T follicular helper cell (primary cell): ENCODE measurements at regions not wholly inside any gene's neighbourhood (a gene's known extent, or its start where the extent isn't known, plus 50 kb on each side); places are given as distances from the start of the nearest gene placed in this dataset.
"Not testable (repeated sequence)": the region's sequence is repeated elsewhere in the genome, so short reads cannot be mapped to it uniquely, and the experiment has no call there.

Source experiments
- DNase-seq: peaks from one replicate; pipeline ENCODE4 v3.0.0-alpha.2; 2020; ENCODE audit warnings: low read depth

- no peak for DNase-seq
Measured at GRCh38 chr1:224533517-224533916, 82.6 kb upstream of the CNIH3 start.

DNA sequence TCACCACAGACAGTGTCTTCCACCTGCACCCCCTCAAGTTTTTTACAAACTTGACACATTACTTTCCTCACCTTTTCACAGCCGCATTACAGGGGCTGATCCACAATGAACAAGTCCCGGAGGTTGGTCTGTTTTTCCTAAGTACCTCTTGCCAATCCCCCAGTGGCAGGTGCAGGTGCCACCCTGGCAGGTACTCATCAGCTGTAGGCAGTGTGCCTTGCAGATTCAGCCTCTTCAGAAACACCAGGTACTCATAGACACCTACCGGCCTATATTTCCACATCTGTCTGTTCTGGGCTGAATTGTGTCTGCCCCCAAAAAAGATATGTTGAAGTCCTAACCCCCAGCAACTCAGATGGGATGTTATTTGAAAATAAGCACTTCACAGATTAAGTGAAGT lies 81.4 kb upstream of the CNIH3 start:
- no peak for DNase-seq

GRCh38 chr1:224535641-224536040 lies 80.5 kb upstream of the CNIH3 start:
- DNase-seq, result no peak

DNA sequence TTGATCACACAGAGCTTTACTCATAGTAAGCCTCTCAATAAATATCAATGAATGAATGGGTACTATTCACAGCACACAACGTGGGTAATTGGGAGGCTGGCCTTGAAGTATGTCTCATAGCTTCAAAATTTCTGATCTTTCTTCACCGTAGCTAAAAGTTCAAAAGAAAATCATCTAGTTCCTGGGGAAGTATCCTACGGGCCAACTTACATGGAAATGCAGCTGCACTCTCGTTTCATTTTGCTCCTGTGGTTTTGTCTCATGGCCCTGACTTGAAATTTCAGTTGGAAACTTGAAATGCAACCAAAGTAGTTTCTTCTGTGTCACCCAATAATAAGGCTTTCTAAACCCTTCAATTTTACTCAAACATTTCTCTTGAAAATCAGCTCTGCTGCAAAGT lies 76.1 kb upstream of the CNIH3 start:
- DNase-seq, result no peak

- no peak for DNase-seq
Measured at GRCh38 chr1:224540535-224540934, 75.6 kb upstream of the CNIH3 start.

DNA sequence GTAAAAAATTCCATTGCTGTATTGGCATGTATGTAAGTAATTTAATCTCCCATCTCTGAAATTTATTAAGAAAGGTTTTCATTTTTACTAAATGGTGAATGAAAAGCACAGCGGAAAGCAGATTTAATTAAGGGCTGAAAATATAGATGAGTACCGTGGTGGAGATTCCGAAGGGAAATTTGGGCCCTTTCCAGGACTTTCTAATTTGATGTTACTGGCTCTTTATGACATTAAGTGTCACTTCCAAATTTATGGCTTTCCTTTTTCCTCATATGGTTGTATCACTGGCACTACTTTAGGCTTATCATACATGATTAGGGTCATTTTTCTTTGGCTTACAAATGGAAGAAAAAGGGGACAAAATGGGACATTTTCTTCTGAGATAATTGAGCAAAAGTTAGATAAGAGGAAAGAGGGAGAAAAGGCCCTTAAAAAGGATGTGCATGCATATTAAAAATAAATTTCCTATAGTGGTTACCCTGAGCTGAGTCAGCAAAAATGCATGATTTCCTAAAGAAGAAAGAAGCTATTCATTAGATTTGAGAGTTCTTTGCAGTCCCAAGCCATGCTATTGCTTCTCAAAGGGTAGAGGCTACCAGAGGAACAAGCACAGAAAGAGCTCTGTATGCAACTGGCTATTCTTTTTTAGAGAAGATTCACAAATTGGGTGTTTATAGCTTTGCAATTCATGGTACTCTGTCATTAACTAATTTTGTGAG lies 74.9 kb upstream of the CNIH3 start:
- DNase-seq, result no peak

- no peak for DNase-seq
Measured at GRCh38 chr1:224541901-224542630, 74.1 kb upstream of the CNIH3 start.

- DNase-seq, result no peak
Measured at GRCh38 chr1:224542783-224543440, 73.2 kb upstream of the CNIH3 start.

GRCh38 chr1:224543453-224543852 lies 72.7 kb upstream of the CNIH3 start:
- DNase-seq, result no peak

DNA sequence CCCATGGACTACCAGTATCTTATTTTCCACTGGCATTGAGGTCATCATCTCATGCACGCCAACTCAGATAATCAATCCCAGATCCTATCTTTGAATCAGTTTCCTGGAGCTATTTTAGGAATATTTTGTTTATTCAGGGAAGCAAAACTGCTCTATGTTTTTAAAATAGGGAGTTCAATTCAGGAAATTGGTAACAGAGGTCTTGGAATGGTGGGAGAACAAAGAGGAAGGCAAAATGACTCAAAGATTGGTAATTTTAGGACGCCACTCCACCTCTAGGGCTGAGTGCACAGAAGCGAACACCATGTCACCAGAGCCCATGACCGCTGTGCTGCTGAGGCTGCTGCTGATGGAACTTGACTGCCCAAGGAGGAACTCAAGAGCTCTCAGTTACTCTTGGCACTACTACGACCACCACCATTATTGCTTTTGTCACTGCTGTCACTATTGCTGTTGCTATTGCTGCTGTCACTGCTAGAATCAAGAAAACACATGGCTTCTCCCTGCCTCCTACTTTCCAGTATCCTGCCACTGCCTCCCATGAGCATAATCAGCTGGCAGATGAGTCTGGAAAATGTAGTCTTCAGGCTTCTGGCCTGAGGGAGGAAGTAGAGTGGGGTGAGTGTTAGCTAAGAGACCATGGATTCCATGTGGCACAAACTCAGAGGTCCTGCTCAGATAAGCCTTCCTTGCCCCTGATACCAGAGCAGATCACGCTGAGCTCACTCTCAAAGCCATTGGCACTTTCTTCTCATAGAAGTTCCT lies 71.6 kb upstream of the CNIH3 start:
- DNase-seq, result no peak

DNA sequence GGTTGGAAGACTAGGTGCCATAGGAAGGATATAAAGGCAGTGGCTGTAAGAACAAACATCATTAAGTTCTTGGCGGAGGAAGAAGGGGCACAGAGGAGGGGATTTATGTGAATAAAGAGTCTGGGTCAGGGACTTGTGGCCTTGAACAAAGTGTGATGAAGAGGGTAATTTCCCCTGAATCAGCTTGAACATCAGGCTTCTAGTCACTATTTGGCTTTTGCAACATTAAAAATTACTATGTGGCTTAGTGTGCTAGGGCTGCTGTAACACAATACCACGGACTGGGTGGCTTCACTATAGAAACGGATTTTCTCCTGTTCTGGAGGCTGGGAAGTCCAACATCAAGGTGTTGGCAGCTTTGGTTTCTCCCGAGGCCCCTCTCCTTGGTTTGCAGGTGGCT lies 70.5 kb upstream of the CNIH3 start:
- DNase-seq, result no peak

DNA sequence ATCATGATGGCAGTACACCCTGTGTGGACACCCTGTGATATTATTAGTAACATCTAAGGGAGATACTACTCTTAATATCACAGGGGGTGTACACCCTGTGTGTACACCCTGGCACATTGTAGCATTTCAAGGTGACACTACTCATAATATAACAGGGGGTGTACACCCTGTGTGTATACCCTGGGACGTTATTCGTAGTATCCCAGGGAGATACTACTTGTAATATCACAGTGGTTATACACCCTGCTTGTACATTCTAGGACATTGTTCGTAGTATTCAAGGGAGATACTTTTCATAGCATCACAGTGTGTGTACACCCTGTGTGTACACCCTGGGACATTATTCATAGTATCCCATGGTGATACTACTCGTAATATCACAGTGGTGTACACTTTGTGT lies 67.4 kb upstream of the CNIH3 start:
- no peak for DNase-seq

GRCh38 chr1:224551189-224551588 lies 64.9 kb upstream of the CNIH3 start:
- DNase-seq, result not testable (repeated sequence)

DNA sequence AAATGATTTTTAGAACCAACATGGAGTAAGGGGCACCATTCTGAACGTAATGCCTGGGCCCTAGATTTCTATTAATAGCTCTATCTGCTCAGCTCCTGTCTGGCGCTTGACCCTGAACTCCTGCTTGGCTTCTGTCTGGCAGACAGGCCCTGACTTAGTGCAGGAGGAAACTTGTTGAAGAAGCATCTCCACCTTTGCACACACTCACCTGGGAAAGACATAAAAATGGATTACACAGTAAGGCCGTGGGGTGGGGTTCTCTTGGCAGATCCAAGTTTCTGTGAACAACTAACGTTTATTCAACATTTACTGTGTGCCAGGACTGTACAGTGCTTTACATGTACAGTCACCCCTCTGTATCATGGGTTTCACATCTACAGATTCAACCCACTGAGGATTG lies 62.1 kb upstream of the CNIH3 start:
- DNase-seq, result no peak

DNA sequence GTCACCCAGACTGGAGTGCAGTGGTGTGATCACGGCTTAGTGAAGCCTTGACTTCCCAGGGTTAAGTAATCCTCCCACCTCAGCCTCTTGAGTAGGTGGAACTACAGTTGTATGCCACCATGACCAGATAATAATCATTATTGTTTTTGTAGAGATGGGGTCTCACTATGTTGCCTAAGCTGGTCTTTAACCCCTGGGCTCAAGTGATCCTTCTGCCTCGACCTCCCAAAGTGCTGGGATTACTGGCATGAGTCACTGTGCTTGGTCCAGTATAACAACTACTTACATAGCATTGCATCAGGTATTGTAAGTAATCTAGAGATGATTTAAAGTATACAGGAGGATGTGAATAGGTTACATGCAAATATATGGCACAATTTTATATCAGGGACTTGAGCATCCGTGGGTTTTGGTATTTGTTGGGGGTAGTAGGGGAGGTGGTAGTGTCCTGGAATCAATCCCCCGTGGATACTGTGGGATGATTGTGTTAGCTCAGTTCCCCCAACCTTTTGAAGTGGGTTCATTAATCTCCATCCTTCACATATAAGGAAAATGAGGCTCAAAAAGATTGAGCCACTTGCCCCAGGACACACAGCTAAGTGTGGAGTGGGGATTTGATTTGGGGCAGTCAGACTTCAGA lies 61.4 kb upstream of the CNIH3 start:
- DNase-seq, result no peak

- no peak for DNase-seq
Measured at GRCh38 chr1:224558904-224559303, 57.2 kb upstream of the CNIH3 start.

DNA sequence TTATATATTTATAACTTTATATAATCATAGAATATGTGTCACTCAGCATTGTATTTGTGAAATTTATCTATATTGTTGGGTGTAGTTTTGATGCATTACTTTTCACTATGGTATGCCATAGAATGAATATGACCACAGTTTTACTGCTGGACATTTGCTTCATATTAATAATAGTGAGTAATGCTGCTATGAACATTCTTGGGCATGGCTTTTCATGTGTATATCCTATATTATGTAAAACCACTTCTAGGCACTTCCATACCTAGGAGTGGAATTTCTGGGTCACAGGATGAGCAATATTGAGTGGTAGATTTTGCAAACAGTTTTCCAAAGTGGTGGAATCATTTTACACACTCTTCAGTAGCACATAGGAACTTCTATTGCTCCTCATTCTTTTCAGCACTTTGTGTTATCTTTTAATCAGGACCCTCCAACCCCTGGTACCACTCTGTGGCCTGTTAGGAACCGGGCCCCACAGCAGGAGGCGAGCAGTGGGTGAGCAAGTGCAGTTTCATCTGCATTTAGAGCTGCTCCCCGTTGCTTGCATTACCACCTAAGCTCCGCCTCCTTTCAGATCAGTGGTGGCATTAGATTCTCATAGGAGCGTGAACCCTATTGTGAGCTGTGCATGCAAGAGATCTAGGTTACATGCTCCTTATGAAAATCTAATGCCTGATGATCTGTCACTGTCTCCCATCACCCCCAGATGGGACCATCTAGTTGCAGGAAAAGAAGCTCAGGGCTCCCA lies 56.0 kb upstream of the CNIH3 start:
- DNase-seq, result no peak

- not testable (repeated sequence) for DNase-seq
Measured at GRCh38 chr1:224562881-224563280, 53.2 kb upstream of the CNIH3 start.

GRCh38 chr1:224563666-224564065 lies 52.5 kb upstream of the CNIH3 start:
- DNase-seq, result no peak

DNA sequence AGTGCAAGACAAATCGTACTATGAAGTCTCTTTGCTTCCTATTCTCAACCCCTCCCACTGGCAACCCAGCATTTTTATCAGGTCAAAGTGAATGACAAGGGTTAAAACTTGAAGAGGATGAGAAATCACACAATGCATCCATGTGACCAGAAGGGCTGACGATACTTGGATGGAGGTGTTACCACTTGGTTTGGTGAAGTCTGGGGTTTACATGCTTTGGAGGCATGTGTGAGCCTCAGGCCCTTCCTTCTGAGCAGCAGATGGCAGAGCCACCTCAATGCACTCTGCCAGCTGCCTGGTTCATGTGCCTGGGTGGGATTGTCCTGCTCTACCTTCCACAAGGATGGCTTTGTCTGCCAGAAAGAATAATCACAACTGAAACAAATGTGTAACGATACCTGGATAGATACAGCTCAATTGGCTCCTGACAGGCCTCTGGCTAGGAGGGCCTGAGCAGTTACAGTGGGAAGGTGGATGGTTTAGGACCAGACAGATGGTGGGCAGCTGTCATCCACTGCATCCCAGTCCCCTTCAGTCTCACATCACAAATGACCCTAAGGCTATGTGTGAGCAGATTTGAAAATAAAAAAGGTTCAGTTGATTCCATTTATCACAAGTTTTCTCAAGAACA lies 51.5 kb upstream of the CNIH3 start:
- no peak for DNase-seq

DNA sequence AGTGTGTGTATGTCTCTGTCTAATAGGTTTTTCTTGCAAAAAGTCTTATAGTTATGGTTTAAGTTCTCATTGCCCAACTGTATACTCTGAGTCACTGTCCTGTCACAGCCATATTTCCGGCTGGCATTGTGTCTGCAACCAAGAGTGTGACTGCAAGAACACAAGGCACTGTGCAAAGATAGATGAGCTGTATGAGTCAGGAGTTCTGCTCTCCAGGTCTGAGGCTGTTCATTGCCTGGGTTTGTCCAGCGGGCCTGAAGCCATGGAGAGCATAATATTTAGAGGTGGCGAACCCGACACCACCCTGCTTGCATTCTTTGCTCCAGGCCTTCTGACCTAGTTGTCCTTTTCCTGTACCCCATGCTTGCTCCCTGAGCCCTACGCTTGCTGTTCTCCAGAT lies 50.9 kb upstream of the CNIH3 start:
- DNase-seq, result no peak
